Endothelial cell of umbilical vein (primary cell): ENCODE measurements at regions not wholly inside any gene's neighbourhood (a gene's known extent, or its start where the extent isn't known, plus 50 kb on each side); places are given as distances from the start of the nearest gene placed in this dataset.

Experiments used
- BruUV-seq: library from RNA; stranded (reverse); fragments of 400-500 nt; replicated peaks from 2 replicates; lab custom pipeline; 2021; lab: Mats Ljungman, UMichigan
- CTCF ChIA-PET: fragments of 300-600, 350-600 bp; sonication (Branson Sonifier 250); formaldehyde crosslinking; loops from one replicate; lab custom pipeline; 2021; ENCODE audit warnings: antibody characterized with exemption, inconsistent platforms; lab: Charles Lee
- POLR2A ChIA-PET: fragments of 300-600, 350-600 bp; sonication (Branson Sonifier 250); formaldehyde crosslinking; loops from one replicate; lab custom pipeline; 2021; ENCODE audit warnings: antibody characterized with exemption, inconsistent platforms; lab: Charles Lee
- DNase-seq: peaks from one replicate; pipeline ENCODE4 v3.0.0-alpha.2; 2011; ENCODE audit warnings: low read depth, low spot score
- FAIRE-seq: peaks from 2 replicates; lab custom pipeline; 2011; peaks lifted over from hg19 to GRCh38; lab: Jason Lieb, UNC
- H2AFZ ChIP-seq: 2 replicates; pipeline ENCODE4 v1.6.0; 2012; ENCODE audit warnings: low read depth, low read length, control low read depth, inconsistent platforms
- H3K27ac ChIP-seq: 2 replicates; pipeline ENCODE4 v1.5.1; 2011; ENCODE audit warnings: low read depth, mild to moderate bottlenecking, control low read depth, low read length, moderate library complexity; ENCODE audit not compliant: insufficient read depth
- H3K27me3 ChIP-seq, 2 experiments: 2 replicates each; pipeline versions ENCODE4 v1.6.0 to v1.6.1; 2011; ENCODE audit warnings: low read length in 2 of 2, mixed read lengths in 1 of 2; ENCODE audit not compliant: control insufficient read depth in 2 of 2, insufficient read depth in 2 of 2
- H3K36me3 ChIP-seq, 2 experiments: 2 replicates in 1 of 2; 3 replicates in 1 of 2; pipeline ENCODE4 v1.5.1; 2011; ENCODE audit warnings: low read length in 2 of 2, mild to moderate bottlenecking in 1 of 2, moderate library complexity in 1 of 2; ENCODE audit not compliant: control insufficient read depth in 2 of 2, insufficient read depth in 2 of 2; ENCODE audit errors: extremely low read depth in 1 of 2
- H3K4me1 ChIP-seq: 3 replicates; pipeline ENCODE4 v1.5.1; 2011; ENCODE audit warnings: mild to moderate bottlenecking, low read length; ENCODE audit not compliant: control insufficient read depth, insufficient read depth; ENCODE audit errors: extremely low read depth
- H3K4me2 ChIP-seq: 2 replicates; pipeline ENCODE4 v1.6.1; 2011; ENCODE audit warnings: low read length, control low read depth, mixed read lengths; ENCODE audit not compliant: insufficient read depth
- H3K4me3 ChIP-seq, 3 experiments: fragments of 200-600 bp in 1 of 3; sonication (generic), shearing (Covaris generic) in 1 of 3; replicated peaks in 1 of 3; 2 replicates each; pipeline ENCODE4 v1.5.1; 2011 to 2016; ENCODE audit warnings: control low read depth in 3 of 3, low read length in 3 of 3, mild to moderate bottlenecking in 2 of 3, inconsistent platforms in 1 of 3, low read depth in 1 of 3, moderate library complexity in 1 of 3; ENCODE audit not compliant: insufficient read depth in 1 of 3
- H3K79me2 ChIP-seq: 2 replicates; pipeline ENCODE4 v1.6.0; 2012; ENCODE audit warnings: low read length, inconsistent platforms; ENCODE audit not compliant: control insufficient read depth, insufficient read depth
- H3K9ac ChIP-seq: replicated peaks from 2 replicates; pipeline ENCODE3; 2011; ENCODE audit warnings: low read length, control low read depth; ENCODE audit not compliant: insufficient read depth; ENCODE audit errors: extremely low read depth
- H3K9me1 ChIP-seq: replicated peaks from 3 replicates; pipeline ENCODE4 v1.6.0; 2011; ENCODE audit warnings: mild to moderate bottlenecking, low read length; ENCODE audit not compliant: control insufficient read depth, insufficient read depth; ENCODE audit errors: extremely low read depth
- H3K9me3 ChIP-seq: replicated peaks from 2 replicates; pipeline ENCODE4 v1.5.1; 2012; ENCODE audit warnings: low read length, inconsistent platforms; ENCODE audit not compliant: control insufficient read depth, insufficient read depth
- H4K20me1 ChIP-seq: replicated peaks from 2 replicates; pipeline ENCODE3; 2011; ENCODE audit warnings: mild to moderate bottlenecking, low read length; ENCODE audit not compliant: control insufficient read depth, insufficient read depth; ENCODE audit errors: extremely low read depth
- FOS ChIP-seq: IDR thresholded peaks from 2 replicates; pipeline ENCODE4 v1.6.1; 2011; ENCODE audit warnings: mild to moderate bottlenecking, low read length, moderate library complexity, borderline replicate concordance; ENCODE audit not compliant: insufficient read depth
- GATA2 ChIP-seq: IDR thresholded peaks from 2 replicates; pipeline ENCODE4 v1.7.0; 2011; ENCODE audit warnings: low read depth, mild to moderate bottlenecking, moderate library complexity, mixed read lengths, low read length; ENCODE audit not compliant: insufficient read length, insufficient read depth
- JUN ChIP-seq: IDR thresholded peaks from 2 replicates; pipeline ENCODE4 v1.6.1; 2011; ENCODE audit warnings: borderline replicate concordance, low read depth; ENCODE audit not compliant: insufficient read length, insufficient read depth
- MYC ChIP-seq: IDR thresholded peaks from one replicate; pipeline ENCODE4 v1.6.1; 2011; ENCODE audit warnings: mild to moderate bottlenecking, low read depth, low read length
- POLR2A ChIP-seq: IDR thresholded peaks from 2 replicates; pipeline ENCODE4 v1.6.1; 2012; ENCODE audit warnings: low read depth, mild to moderate bottlenecking, control low read depth, low read length
- POLR2AphosphoS5 ChIP-seq: IDR thresholded peaks from 2 replicates; pipeline ENCODE4 v1.6.1; 2012; ENCODE audit warnings: low read depth, mild to moderate bottlenecking, control low read depth, low read length, moderate library complexity; ENCODE audit not compliant: insufficient read depth
- dilution Hi-C: fragments of 300-500 bp; cut with MboI; formaldehyde crosslinking; loops from one replicate; pipeline ENCODE4 v1.15.0; 2019; ENCODE audit warnings: low sequenced_read_pairs; ENCODE audit not compliant: extremely low pct_ligation_motif_present
- intact Hi-C: fragments of 100-400 bp; cut with micrococcal nuclease; formaldehyde crosslinking; loops from one replicate; pipeline ENCODE4 v1.10.0; 2022
- TF ChIP-seq, protein P1 (sequence below): IDR thresholded peaks from 2 replicates; pipeline ENCODE4 v1.6.1; 2011; ENCODE audit not compliant: insufficient read depth, insufficient read length
- TF ChIP-seq, protein P2 (sequence below), 2 donors: IDR thresholded peaks; 1 replicate in 1 of 2; 2 replicates in 1 of 2; pipeline ENCODE4 v1.5.1; 2011; ENCODE audit warnings: low read length in 2 of 2, mild to moderate bottlenecking in 2 of 2, moderate library complexity in 2 of 2, control low read depth in 1 of 2, inconsistent platforms in 1 of 2, low read depth in 1 of 2; ENCODE audit not compliant: insufficient read depth in 1 of 2; ENCODE audit errors: extremely low read depth in 1 of 2

DNA sequence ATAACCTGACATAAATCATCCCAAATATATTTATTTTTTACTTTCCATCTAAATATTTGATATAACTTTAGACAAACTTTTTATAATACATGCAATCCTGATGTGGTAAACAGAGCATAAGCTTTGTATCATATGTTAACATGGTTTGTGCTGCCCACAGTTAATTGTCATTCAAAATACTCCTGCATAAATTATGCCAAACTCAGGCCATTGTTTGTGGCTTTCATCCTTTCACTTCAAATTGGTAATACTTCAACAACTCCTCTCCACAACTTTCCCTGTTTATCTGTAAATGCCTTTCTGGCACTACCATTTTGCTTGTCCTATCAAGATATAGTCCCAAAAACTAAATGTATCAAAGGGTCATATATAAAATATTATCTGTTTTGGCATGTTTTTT is 586.7 kb downstream of the HINT1 start:
- Histone ChIP-seq H3K9me1 (no peaks in the 10 kb centered on the region), H3K9ac (no peak overlapping the region), H3K36me3 (no peaks in the 10 kb centered on the region), H3K27me3 (no peaks in the 10 kb centered on the region), H3K4me3 (no peak overlapping the region), H3K27ac (no peak overlapping the region), H3K79me2 (no peaks in the 10 kb centered on the region), H4K20me1 (no peaks in the 10 kb centered on the region), H3K4me1 (no peaks in the 10 kb centered on the region), H3K4me2 (no peak overlapping the region), H3K9me3 (no peaks in the 10 kb centered on the region), H2AFZ (no peak overlapping the region)
- dilution Hi-C loops (no loop called here), intact Hi-C loops (no loop called here)
- ChIA-PET CTCF (interaction anchor here (1.5 kb wide), 1 partner anchor 19 kb away, joined by 3 read pairs; no protein-coding TSS in a partner anchor), POLR2A (no interaction called here)
- FAIRE-seq (no peak), DNase-seq (no peak)
- TF ChIP-seq MYC, result no peak
- TF ChIP-seq, protein P1, sequence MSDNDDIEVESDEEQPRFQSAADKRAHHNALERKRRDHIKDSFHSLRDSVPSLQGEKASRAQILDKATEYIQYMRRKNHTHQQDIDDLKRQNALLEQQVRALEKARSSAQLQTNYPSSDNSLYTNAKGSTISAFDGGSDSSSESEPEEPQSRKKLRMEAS, result no peak
- no peak for TF ChIP-seq POLR2A
- no peak for TF ChIP-seq GATA2
- TF ChIP-seq FOS, result no peak
- TF ChIP-seq POLR2AphosphoS5, result no peak
- TF ChIP-seq, protein P2, sequence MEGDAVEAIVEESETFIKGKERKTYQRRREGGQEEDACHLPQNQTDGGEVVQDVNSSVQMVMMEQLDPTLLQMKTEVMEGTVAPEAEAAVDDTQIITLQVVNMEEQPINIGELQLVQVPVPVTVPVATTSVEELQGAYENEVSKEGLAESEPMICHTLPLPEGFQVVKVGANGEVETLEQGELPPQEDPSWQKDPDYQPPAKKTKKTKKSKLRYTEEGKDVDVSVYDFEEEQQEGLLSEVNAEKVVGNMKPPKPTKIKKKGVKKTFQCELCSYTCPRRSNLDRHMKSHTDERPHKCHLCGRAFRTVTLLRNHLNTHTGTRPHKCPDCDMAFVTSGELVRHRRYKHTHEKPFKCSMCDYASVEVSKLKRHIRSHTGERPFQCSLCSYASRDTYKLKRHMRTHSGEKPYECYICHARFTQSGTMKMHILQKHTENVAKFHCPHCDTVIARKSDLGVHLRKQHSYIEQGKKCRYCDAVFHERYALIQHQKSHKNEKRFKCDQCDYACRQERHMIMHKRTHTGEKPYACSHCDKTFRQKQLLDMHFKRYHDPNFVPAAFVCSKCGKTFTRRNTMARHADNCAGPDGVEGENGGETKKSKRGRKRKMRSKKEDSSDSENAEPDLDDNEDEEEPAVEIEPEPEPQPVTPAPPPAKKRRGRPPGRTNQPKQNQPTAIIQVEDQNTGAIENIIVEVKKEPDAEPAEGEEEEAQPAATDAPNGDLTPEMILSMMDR (IDR thresholded peaks at IDR 0.05; ENCODE audit: extremely low read depth in 1 of 2, insufficient read depth in 1 of 2, low read depth in 1 of 2, low read length in 2 of 2), result no peak
- TF ChIP-seq JUN, result no peak
- no TSS peak for BruUV-seq
